SU-DHL-6 (cell line): ENCODE measurements at regions not wholly inside any gene's neighbourhood (a gene's known extent, or its start where the extent isn't known, plus 50 kb on each side); places are given as distances from the start of the nearest gene placed in this dataset.
"Not testable (repeated sequence)": the region's sequence is repeated elsewhere in the genome, so short reads cannot be mapped to it uniquely, and the experiment has no call there.

ENCODE experiments used
- H2AFZ ChIP-seq: fragments of 200-600 bp; sonication (generic); 2 replicates; pipeline ENCODE4 v1.6.1; 2014; ENCODE audit warnings: low read depth, mild to moderate bottlenecking, moderate library complexity, mixed read lengths, antibody characterized with exemption, low read length; ENCODE audit not compliant: severe bottlenecking
- H3F3A ChIP-seq: fragments of 200-600 bp; shearing (Covaris generic); 2 replicates; pipeline ENCODE4 v1.6.0; 2016; ENCODE audit warnings: antibody characterized with exemption, mild to moderate bottlenecking; ENCODE audit not compliant: insufficient read depth
- H3K27ac ChIP-seq: fragments of 200-600 bp; sonication (generic); 2 replicates; pipeline ENCODE4 v1.5.1; 2016; ENCODE audit warnings: low read depth, mild to moderate bottlenecking, low read length, moderate library complexity, mixed read lengths
- H3K27me3 ChIP-seq: fragments of 200-600 bp; sonication (generic), shearing (Covaris generic); 2 replicates; pipeline ENCODE4 v1.6.0; 2014; ENCODE audit warnings: mild to moderate bottlenecking, low read length
- H3K36me3 ChIP-seq: fragments of 200-600 bp; sonication (generic); 2 replicates; pipeline ENCODE4 v1.6.1; 2014; ENCODE audit warnings: mild to moderate bottlenecking, low read length, mixed read lengths
- H3K4me2 ChIP-seq: fragments of 300-600, 200-600 bp; shearing (Covaris generic), sonication (generic); 2 replicates; pipeline ENCODE4 v1.6.0; 2014; ENCODE audit warnings: low read length, low read depth, mild to moderate bottlenecking; ENCODE audit not compliant: poor library complexity, severe bottlenecking
- H3K4me3 ChIP-seq: fragments of 200-600 bp; sonication (generic); 2 replicates; pipeline ENCODE4 v1.5.1; 2014; ENCODE audit warnings: antibody characterized with exemption, low read length, mild to moderate bottlenecking, mixed read lengths; ENCODE audit not compliant: insufficient read depth, poor library complexity, severe bottlenecking
- H3K79me2 ChIP-seq: fragments of 200-600 bp; sonication (generic); 2 replicates; pipeline ENCODE4 v1.6.1; 2014; ENCODE audit warnings: mild to moderate bottlenecking, low read length, moderate library complexity; ENCODE audit not compliant: insufficient read depth
- H3K9ac ChIP-seq: fragments of 200-600 bp; sonication (generic); 2 replicates; pipeline ENCODE4 v1.7.0; 2014; ENCODE audit warnings: mild to moderate bottlenecking, low read length
- H3K9me2 ChIP-seq: fragments of 200-600 bp; sonication (generic); replicated peaks from 2 replicates; pipeline ENCODE4 v1.6.1; 2014; ENCODE audit warnings: low read length; ENCODE audit not compliant: insufficient read depth
- H3K9me3 ChIP-seq: fragments of 200-600 bp; sonication (generic); 2 replicates; pipeline ENCODE4 v1.6.1; 2014; ENCODE audit warnings: low read length, mixed read lengths; ENCODE audit not compliant: insufficient read depth
- H4K20me1 ChIP-seq: fragments of 200-600 bp; sonication (generic); 2 replicates; pipeline ENCODE4 v1.6.1; 2014; ENCODE audit warnings: low read depth, mild to moderate bottlenecking, antibody characterized with exemption, low read length, moderate library complexity, mixed read lengths
- CTCF ChIP-seq: fragments of 200-600 bp; sonication (generic); IDR thresholded peaks from one replicate; pipeline ENCODE4 v1.5.1; 2017; ENCODE audit warnings: antibody characterized with exemption, mild to moderate bottlenecking, low read length, moderate library complexity; ENCODE audit not compliant: insufficient read depth, poor library complexity, severe bottlenecking
- EZH2phosphoT487 ChIP-seq: fragments of 200-600 bp; sonication (generic), shearing (Covaris generic); conservative IDR thresholded peaks from 2 replicates; pipeline ENCODE4 v1.6.1; 2018; ENCODE audit warnings: mild to moderate bottlenecking, antibody characterized with exemption, low read length, moderate library complexity, mixed read lengths

GRCh38 chr1:188023206-188023605 lies 1194.5 kb downstream of the PLA2G4A start:
- no peak for TF ChIP-seq CTCF
- H3K9me3 ChIP-seq: no peaks in the 10 kb centered on the region
- H3K9me2 ChIP-seq: no peaks in the 10 kb centered on the region
- H3K4me3 ChIP-seq: no peak overlapping the region
- H3K9ac ChIP-seq: no peak overlapping the region
- no peak overlapping the region for H2AFZ ChIP-seq
- H3K79me2 ChIP-seq: no peaks in the 10 kb centered on the region
- H3K4me2 ChIP-seq: no peak overlapping the region
- H3K27me3 ChIP-seq: no peaks in the 10 kb centered on the region
- H3K36me3 ChIP-seq: no peaks in the 10 kb centered on the region
- H3K27ac ChIP-seq: no peak overlapping the region
- no peaks in the 10 kb centered on the region for H3F3A ChIP-seq
- H4K20me1 ChIP-seq: no peaks in the 10 kb centered on the region

GRCh38 chr1:188027613-188028012 lies 1198.9 kb downstream of the PLA2G4A start:
- H3F3A ChIP-seq: no peaks in the 10 kb centered on the region
- no peak overlapping the region for H2AFZ ChIP-seq
- TF ChIP-seq CTCF: no peak
- TF ChIP-seq EZH2phosphoT487: no peak
- H3K4me3 ChIP-seq: no peak overlapping the region
- H4K20me1 ChIP-seq: no peaks in the 10 kb centered on the region
- H3K9me2 ChIP-seq: no peaks in the 10 kb centered on the region
- no peak overlapping the region for H3K4me2 ChIP-seq
- H3K9ac ChIP-seq: no peak overlapping the region
- no peaks in the 10 kb centered on the region for H3K79me2 ChIP-seq
- H3K36me3 ChIP-seq: no peaks in the 10 kb centered on the region
- no peak overlapping the region for H3K27ac ChIP-seq
- H3K27me3 ChIP-seq: no peaks in the 10 kb centered on the region
- H3K9me3 ChIP-seq: no peaks in the 10 kb centered on the region

- H4K20me1 ChIP-seq, H3K4me2 ChIP-seq, H3K9me2 ChIP-seq, H3K27ac ChIP-seq, H2AFZ ChIP-seq, H3K9ac ChIP-seq, H3K79me2 ChIP-seq, H3F3A ChIP-seq, H3K36me3 ChIP-seq, H3K27me3 ChIP-seq, H3K4me3 ChIP-seq: not testable (repeated sequence)
- H3K9me3 ChIP-seq: peaks cover 11% of the 10 kb centered on the region; the same call in 1 of the 2 replicates
Measured at GRCh38 chr1:188037572-188037971, 1208.8 kb downstream of the PLA2G4A start.

GRCh38 chr1:188043536-188044245 lies 1214.9 kb downstream of the PLA2G4A start:
- Histone ChIP-seq H3K9me3 (no peaks in the 10 kb centered on the region; the same call in 1 of the 2 replicates), H3K27ac (no peak overlapping the region), H3K79me2 (no peaks in the 10 kb centered on the region), H3K4me2 (no peak overlapping the region), H3K9ac (no peak overlapping the region), H3K9me2 (no peaks in the 10 kb centered on the region), H3K36me3 (no peaks in the 10 kb centered on the region), H3F3A (no peaks in the 10 kb centered on the region), H4K20me1 (no peaks in the 10 kb centered on the region), H2AFZ (peak overlapping the region; percentile 71), H3K27me3 (no peaks in the 10 kb centered on the region), H3K4me3 (no peak overlapping the region)
- TF ChIP-seq EZH2phosphoT487 (no peak), CTCF (no peak)
